OCI-LY7 (cell line): ENCODE measurements at regions not wholly inside any gene's neighbourhood (a gene's known extent, or its start where the extent isn't known, plus 50 kb on each side); places are given as distances from the start of the nearest gene placed in this dataset.

Experiments
- CTCF ChIP-seq: fragments of 200-600 bp; sonication (generic); conservative IDR thresholded peaks from 2 replicates; pipeline ENCODE4 v1.5.1; 2014; ENCODE audit warnings: mild to moderate bottlenecking, antibody characterized with exemption, low read length, moderate library complexity, mixed read lengths
- EZH2phosphoT487 ChIP-seq: fragments of 200-600 bp; sonication (generic); IDR thresholded peaks from 2 replicates; pipeline ENCODE4 v1.6.1; 2018; ENCODE audit warnings: low read depth, borderline replicate concordance, mild to moderate bottlenecking, mixed run types, antibody characterized with exemption, low read length, moderate library complexity, mixed read lengths

DNA sequence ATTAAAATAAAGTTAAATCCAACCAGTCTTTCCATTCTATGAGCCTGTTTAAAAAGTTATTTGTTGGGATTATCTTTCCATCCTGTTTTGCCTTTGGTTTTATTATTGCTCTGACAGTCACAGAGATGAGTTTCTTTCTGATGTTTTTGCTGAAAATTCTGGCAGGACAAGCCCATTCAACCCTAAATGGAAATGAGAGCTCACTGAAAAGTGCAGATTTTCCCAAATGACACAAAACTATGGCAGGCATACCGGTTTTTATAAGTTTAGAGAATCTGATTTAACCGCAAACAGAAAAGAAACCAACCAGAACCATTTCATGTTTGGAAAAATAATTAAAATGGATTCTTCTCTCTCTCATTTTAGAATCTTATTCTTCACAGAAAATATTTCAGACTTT lies 238.1 kb upstream of the SGO1 start:
- TF ChIP-seq CTCF (no peak), EZH2phosphoT487 (no peak)
